Mesodermal cell (in vitro differentiated cells): ENCODE measurements at regions not wholly inside any gene's neighbourhood (a gene's known extent, or its start where the extent isn't known, plus 50 kb on each side); places are given as distances from the start of the nearest gene placed in this dataset.

Source experiments
- H3K27ac ChIP-seq: 2 replicates; pipeline ENCODE4 v1.7.0; 2013; ENCODE audit warnings: mild to moderate bottlenecking, low read depth, low read length, moderate library complexity; ENCODE audit not compliant: severe bottlenecking
- H3K36me3 ChIP-seq: 2 replicates; pipeline ENCODE4 v1.7.1; 2013; ENCODE audit warnings: mild to moderate bottlenecking, low read length, moderate library complexity; ENCODE audit not compliant: control insufficient read depth, insufficient read depth
- H3K4me1 ChIP-seq: one replicate; pipeline ENCODE4 v1.7.1; 2013; ENCODE audit warnings: mild to moderate bottlenecking, low read length; ENCODE audit not compliant: insufficient read depth, control insufficient read depth, poor library complexity, severe bottlenecking
- H3K4me3 ChIP-seq: 2 replicates; pipeline ENCODE4 v1.7.0; 2013; ENCODE audit warnings: low read length, control low read depth, mild to moderate bottlenecking; ENCODE audit not compliant: insufficient read depth, poor library complexity, severe bottlenecking; ENCODE audit errors: extremely low read depth
- H3K9me3 ChIP-seq: 2 replicates; pipeline ENCODE4 v1.7.1; 2013; ENCODE audit warnings: mild to moderate bottlenecking, low read length, moderate library complexity; ENCODE audit not compliant: control insufficient read depth
- WGBS, 2 experiments: methylation state at CpG; one replicate each; pipeline ENCODE4 v1.1.5; 2013; ENCODE audit warnings: missing lambda C conversion rate in 2 of 2; ENCODE audit not compliant: insufficient coverage in 2 of 2; 5-methylcytosine and 5-hydroxymethylcytosine counted together

- H3K9me3 ChIP-seq: no peaks in the 10 kb centered on the region
- H3K4me1 ChIP-seq: no peaks in the 10 kb centered on the region
- no peaks in the 10 kb centered on the region for H3K36me3 ChIP-seq
- no peak overlapping the region for H3K4me3 ChIP-seq
- H3K27ac ChIP-seq: no peak overlapping the region
- WGBS, 2 experiments: 77 to 87% methylated on average over 7 to 8 of the region's 10 CpGs
Measured at GRCh38 chr6:165807249-165807960, 144.4 kb upstream of the PDE10A start.

GRCh38 chr6:165806126-165806810 lies 143.2 kb upstream of the PDE10A start:
- H3K4me3 ChIP-seq: no peak overlapping the region
- H3K4me1 ChIP-seq: no peaks in the 10 kb centered on the region
- no peaks in the 10 kb centered on the region for H3K36me3 ChIP-seq
- no peak overlapping the region for H3K27ac ChIP-seq
- no peaks in the 10 kb centered on the region for H3K9me3 ChIP-seq
- 91% methylated on average over 12 to 13 of the region's 14 CpGs for WGBS, 2 experiments

GRCh38 chr6:165805636-165806035 lies 142.6 kb upstream of the PDE10A start:
- Histone ChIP-seq H3K4me1 (peaks cover under 1% of the 10 kb centered on the region), H3K4me3 (no peak overlapping the region), H3K9me3 (no peaks in the 10 kb centered on the region), H3K36me3 (no peaks in the 10 kb centered on the region), H3K27ac (no peak overlapping the region)
- 81 to 87% methylated on average over 6 to 9 of the region's 10 CpGs for WGBS, 2 experiments

- Histone ChIP-seq H3K36me3 (no peaks in the 10 kb centered on the region), H3K4me1 (peaks cover 5% of the 10 kb centered on the region), H3K27ac (no peak overlapping the region), H3K4me3 (peak overlapping the region; percentile 18), H3K9me3 (no peaks in the 10 kb centered on the region)
- WGBS, 2 experiments: 62 to 71% methylated on average over 20 to 34 of the region's 39 CpGs
Measured at GRCh38 chr6:165805067-165805555, 142.1 kb upstream of the PDE10A start.

GRCh38 chr6:165804331-165805066 lies 141.5 kb upstream of the PDE10A start:
- 39 to 42% methylated on average over 36 to 40 of the region's 61 CpGs for WGBS, 2 experiments
- Histone ChIP-seq H3K4me1 (peaks cover 6% of the 10 kb centered on the region), H3K27ac (no peak overlapping the region), H3K36me3 (no peaks in the 10 kb centered on the region), H3K9me3 (no peaks in the 10 kb centered on the region), H3K4me3 (peak overlapping the region; percentile 18)

- H3K36me3 ChIP-seq: no peaks in the 10 kb centered on the region
- H3K27ac ChIP-seq: peak overlapping the region; percentile 12
- no peak overlapping the region for H3K4me3 ChIP-seq
- no peaks in the 10 kb centered on the region for H3K9me3 ChIP-seq
- H3K4me1 ChIP-seq: peaks cover 6% of the 10 kb centered on the region
- 92 to 94% methylated on average over 10 of the region's 10 CpGs for WGBS, 2 experiments
Measured at GRCh38 chr6:165800337-165800736, 137.3 kb upstream of the PDE10A start.

- Histone ChIP-seq H3K4me1 (peaks cover 6% of the 10 kb centered on the region), H3K36me3 (no peaks in the 10 kb centered on the region), H3K27ac (peak overlapping the region; percentile 12), H3K9me3 (no peaks in the 10 kb centered on the region), H3K4me3 (no peak overlapping the region)
- 93 to 98% methylated on average over 5 to 7 of the region's 8 CpGs for WGBS, 2 experiments
Measured at GRCh38 chr6:165799391-165800153, 136.5 kb upstream of the PDE10A start.

GRCh38 chr6:165798991-165799390 lies 135.9 kb upstream of the PDE10A start:
- Histone ChIP-seq H3K4me1 (peaks cover 6% of the 10 kb centered on the region), H3K4me3 (no peak overlapping the region), H3K9me3 (no peaks in the 10 kb centered on the region), H3K27ac (no peak overlapping the region), H3K36me3 (no peaks in the 10 kb centered on the region)
- WGBS, 2 experiments: 100% methylated on average over 1 to 2 of the region's 4 CpGs

- H3K4me1 ChIP-seq: no peaks in the 10 kb centered on the region
Measured at GRCh38 chr6:165794179-165794601, 131.1 kb upstream of the PDE10A start.

GRCh38 chr6:165793287-165793825 lies 130.3 kb upstream of the PDE10A start:
- no peak overlapping the region for H3K27ac ChIP-seq
- H3K36me3 ChIP-seq: no peaks in the 10 kb centered on the region
- H3K4me1 ChIP-seq: no peaks in the 10 kb centered on the region
- no peak overlapping the region for H3K4me3 ChIP-seq
- 82 to 96% methylated on average over 6 to 7 of the region's 10 CpGs for WGBS, 2 experiments
- no peaks in the 10 kb centered on the region for H3K9me3 ChIP-seq

More at GRCh38 chr6:165794179-165794601, 131.1 kb upstream of the PDE10A start:
- H3K4me3 ChIP-seq: no peak overlapping the region
- H3K27ac ChIP-seq: no peak overlapping the region
- 80 to 87% methylated on average over 6 of the region's 6 CpGs for WGBS, 2 experiments
- H3K9me3 ChIP-seq: no peaks in the 10 kb centered on the region
- H3K36me3 ChIP-seq: no peaks in the 10 kb centered on the region
